ENCODE measurements at regions not wholly inside any gene's neighbourhood (a gene's known extent, or its start where the extent isn't known, plus 50 kb on each side); places are given as distances from the start of the nearest gene placed in this dataset.

DNA sequence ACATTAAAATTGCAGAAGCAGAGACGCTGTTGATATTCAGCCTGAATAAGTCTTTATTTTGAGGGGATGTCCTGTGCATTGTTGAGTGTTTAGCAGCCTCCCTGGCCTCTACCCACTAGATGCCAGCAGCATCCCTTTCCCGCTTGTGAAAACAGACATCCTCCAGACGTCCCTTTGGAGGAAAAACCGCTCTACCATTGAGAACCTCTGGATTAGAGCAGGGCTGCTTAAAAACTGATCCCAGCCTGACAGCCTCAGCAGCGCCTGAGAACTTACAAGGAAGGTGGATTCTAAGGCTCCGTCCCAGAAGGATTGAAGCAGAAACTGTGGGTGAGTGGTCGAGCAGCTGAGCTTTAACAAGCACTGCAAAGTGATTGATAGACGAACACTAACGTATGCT lies 349.7 kb downstream of the CYRIA start:
- peaks cover 48% of the 10 kb centered on the region for H3K9me3 ChIP-seq (ENCODE audit: control insufficient read depth, insufficient read depth, low read length)
- no peak overlapping the region for H3K9ac ChIP-seq (ENCODE audit: low read depth, low read length)
- no TSS peak for BruUV-seq (replicated peaks)
- no peaks in the 10 kb centered on the region for H3K36me3 ChIP-seq (ENCODE audit: control insufficient read depth, insufficient read depth, low read length)
- ChIA-PET POLR2A (ENCODE audit: unreplicated experiment) (no interaction called here), CTCF (no interaction called here)
- no peak overlapping the region for H4K8ac ChIP-seq (ENCODE audit: low read depth in 2 of 2, low read length in 2 of 2)
- no peak overlapping the region for H2BK5ac ChIP-seq (ENCODE audit: low read depth, low read length, poor library complexity, severe bottlenecking)
- TF ChIP-seq CHD1 (IDR thresholded peaks at IDR 0.05; ENCODE audit: low read depth, low read length) = no peak
- no peak for TF ChIP-seq BHLHE40 (IDR thresholded peaks at IDR 0.05; ENCODE audit: low read depth, low read length)
- TF ChIP-seq RCOR1 (IDR thresholded peaks at IDR 0.05; ENCODE audit: insufficient replicate concordance, low read length) = no peak
- TF ChIP-seq, protein P1, sequence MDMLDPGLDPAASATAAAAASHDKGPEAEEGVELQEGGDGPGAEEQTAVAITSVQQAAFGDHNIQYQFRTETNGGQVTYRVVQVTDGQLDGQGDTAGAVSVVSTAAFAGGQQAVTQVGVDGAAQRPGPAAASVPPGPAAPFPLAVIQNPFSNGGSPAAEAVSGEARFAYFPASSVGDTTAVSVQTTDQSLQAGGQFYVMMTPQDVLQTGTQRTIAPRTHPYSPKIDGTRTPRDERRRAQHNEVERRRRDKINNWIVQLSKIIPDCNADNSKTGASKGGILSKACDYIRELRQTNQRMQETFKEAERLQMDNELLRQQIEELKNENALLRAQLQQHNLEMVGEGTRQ (IDR thresholded peaks at IDR 0.05; ENCODE audit: low read depth, low read length) = no peak
- TF ChIP-seq SMC3 (IDR thresholded peaks at IDR 0.05; ENCODE audit: low read depth, low read length) = no peak
- TF ChIP-seq, protein P2, sequence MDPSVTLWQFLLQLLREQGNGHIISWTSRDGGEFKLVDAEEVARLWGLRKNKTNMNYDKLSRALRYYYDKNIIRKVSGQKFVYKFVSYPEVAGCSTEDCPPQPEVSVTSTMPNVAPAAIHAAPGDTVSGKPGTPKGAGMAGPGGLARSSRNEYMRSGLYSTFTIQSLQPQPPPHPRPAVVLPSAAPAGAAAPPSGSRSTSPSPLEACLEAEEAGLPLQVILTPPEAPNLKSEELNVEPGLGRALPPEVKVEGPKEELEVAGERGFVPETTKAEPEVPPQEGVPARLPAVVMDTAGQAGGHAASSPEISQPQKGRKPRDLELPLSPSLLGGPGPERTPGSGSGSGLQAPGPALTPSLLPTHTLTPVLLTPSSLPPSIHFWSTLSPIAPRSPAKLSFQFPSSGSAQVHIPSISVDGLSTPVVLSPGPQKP (IDR thresholded peaks at IDR 0.05; ENCODE audit: borderline replicate concordance, low read depth, low read length) = no peak
- TF ChIP-seq NFE2L2 (IDR thresholded peaks at IDR 0.05; ENCODE audit: low read depth, low read length) = no peak
- no peak overlapping the region for H4K5ac ChIP-seq (ENCODE audit: low read depth, low read length)
- no peak overlapping the region for H2BK120ac ChIP-seq (ENCODE audit: low read depth, low read length)
- no peak overlapping the region for H3K18ac ChIP-seq (ENCODE audit: low read depth, low read length)
- no peaks in the 10 kb centered on the region for H4K20me1 ChIP-seq (ENCODE audit: insufficient read depth, low read length)
- H3K79me1 ChIP-seq (ENCODE audit: low read depth in 1 of 2, low read length in 2 of 2) = no peaks in the 10 kb centered on the region
- H3K4me1 ChIP-seq (ENCODE audit: control insufficient read depth, insufficient read depth, low read length) = no peaks in the 10 kb centered on the region
- H3K27ac ChIP-seq (ENCODE audit: insufficient read depth, low read length) = no peak overlapping the region
- H3K27me3 ChIP-seq (ENCODE audit: control insufficient read depth, insufficient read depth, low read length) = no peaks in the 10 kb centered on the region
- no peak overlapping the region for H2AK5ac ChIP-seq (ENCODE audit: low read depth, low read length)
- H3K4me2 ChIP-seq (ENCODE audit: low read depth, low read length) = no peak overlapping the region
- no peak overlapping the region for H3K56ac ChIP-seq (ENCODE audit: extremely low read depth, insufficient read depth, low read length)
- no peak overlapping the region for H3K23ac ChIP-seq (ENCODE audit: low read depth, low read length)
- H2BK15ac ChIP-seq (ENCODE audit: low read depth, low read length) = no peak overlapping the region
- H2AK9ac ChIP-seq (replicated peaks; ENCODE audit: low read depth, low read length, poor library complexity) = no peak overlapping the region
- dilution Hi-C loops (cut with HindIII; ENCODE audit: low sequenced_read_pairs, unreplicated experiment) (no loop called here), intact Hi-C loops (cut with micrococcal nuclease) (no loop called here), in situ Hi-C loops (cut with MboI; ENCODE audit: low sequenced_read_pairs) (no loop called here)
- no peaks in the 10 kb centered on the region for H3K9me1 ChIP-seq (ENCODE audit: insufficient read depth, low read length)
- no peak for ATAC-seq (ENCODE audit: low read depth)
- H2AFZ ChIP-seq (replicated peaks; ENCODE audit: low read length, poor library complexity) = no peak overlapping the region
- 44% methylated on average over 3 of the region's 9 CpGs; no CpG with 5 or more reads in 1 of the 2 experiments for WGBS, 2 experiments (ENCODE audit: extremely low coverage in 2 of 2, insufficient read length in 1 of 2)
- no peak overlapping the region for H3K4me3 ChIP-seq (ENCODE audit: insufficient read depth, low read depth, low read length)
- H3K14ac ChIP-seq (replicated peaks; ENCODE audit: low read depth, low read length) = no peak overlapping the region
- no peak for DNase-seq
- H3K4ac ChIP-seq (ENCODE audit: low read depth, low read length) = no peak overlapping the region
- H2BK20ac ChIP-seq (ENCODE audit: low read depth, low read length) = no peak overlapping the region
- H4K91ac ChIP-seq (ENCODE audit: insufficient read depth, low read depth, low read length) = no peak overlapping the region

Data from IMR-90 (cell line).